ENCODE measurements at regions not wholly inside any gene's neighbourhood (a gene's known extent, or its start where the extent isn't known, plus 50 kb on each side); places are given as distances from the start of the nearest gene placed in this dataset.

GRCh38 chr4:25474690-25475089 is 97.6 kb downstream of the ANAPC4 start:
- Histone ChIP-seq H3K9me2 (replicated peaks; ENCODE audit: insufficient read depth, low read length) (no peaks in the 10 kb centered on the region), H3F3A (ENCODE audit: insufficient read depth) (no peaks in the 10 kb centered on the region), H4K20me1 (ENCODE audit: low read depth, low read length) (no peaks in the 10 kb centered on the region), H3K36me3 (ENCODE audit: low read length) (no peaks in the 10 kb centered on the region), H3K27ac (ENCODE audit: low read depth, low read length) (no peak overlapping the region), H3K27me3 (ENCODE audit: low read length) (no peaks in the 10 kb centered on the region), H2AFZ (ENCODE audit: low read depth, low read length, severe bottlenecking) (no peak overlapping the region), H3K79me2 (ENCODE audit: insufficient read depth, low read length) (no peaks in the 10 kb centered on the region), H3K9me3 (ENCODE audit: insufficient read depth, low read length) (no peaks in the 10 kb centered on the region), H3K4me2 (ENCODE audit: low read depth, low read length, poor library complexity, severe bottlenecking) (no peak overlapping the region), H3K9ac (ENCODE audit: low read length) (no peak overlapping the region), H3K4me3 (ENCODE audit: insufficient read depth, low read length, poor library complexity, severe bottlenecking) (no peak overlapping the region)
- no peak for TF ChIP-seq EZH2phosphoT487 (conservative IDR thresholded peaks at IDR 0.05; ENCODE audit: low read length)
- no peak for TF ChIP-seq CTCF (IDR thresholded peaks at IDR 0.05; ENCODE audit: insufficient read depth, low read length, poor library complexity, severe bottlenecking)

- Histone ChIP-seq H3K9ac (ENCODE audit: low read length) (no peak overlapping the region), H3K27me3 (ENCODE audit: low read length) (no peaks in the 10 kb centered on the region), H3K27ac (ENCODE audit: low read depth, low read length) (no peak overlapping the region), H4K20me1 (ENCODE audit: low read depth, low read length) (no peaks in the 10 kb centered on the region), H3K4me2 (ENCODE audit: low read depth, low read length, poor library complexity, severe bottlenecking) (no peak overlapping the region), H3F3A (ENCODE audit: insufficient read depth) (no peaks in the 10 kb centered on the region), H3K79me2 (ENCODE audit: insufficient read depth, low read length) (no peaks in the 10 kb centered on the region), H3K9me2 (replicated peaks; ENCODE audit: insufficient read depth, low read length) (no peaks in the 10 kb centered on the region), H3K9me3 (ENCODE audit: insufficient read depth, low read length) (no peaks in the 10 kb centered on the region), H3K36me3 (ENCODE audit: low read length) (no peaks in the 10 kb centered on the region), H2AFZ (ENCODE audit: low read depth, low read length, severe bottlenecking) (no peak overlapping the region), H3K4me3 (ENCODE audit: insufficient read depth, low read length, poor library complexity, severe bottlenecking) (no peak overlapping the region)
- TF ChIP-seq EZH2phosphoT487 (conservative IDR thresholded peaks at IDR 0.05; ENCODE audit: low read length) = no peak
- no peak for TF ChIP-seq CTCF (IDR thresholded peaks at IDR 0.05; ENCODE audit: insufficient read depth, low read length, poor library complexity, severe bottlenecking)
Measured at GRCh38 chr4:25477221-25477620, 100.2 kb downstream of the ANAPC4 start.

- H3K9me2 ChIP-seq (replicated peaks; ENCODE audit: insufficient read depth, low read length) = no peaks in the 10 kb centered on the region
- no peak overlapping the region for H3K9ac ChIP-seq (ENCODE audit: low read length)
- H3K4me3 ChIP-seq (ENCODE audit: insufficient read depth, low read length, poor library complexity, severe bottlenecking) = no peak overlapping the region
- H3K79me2 ChIP-seq (ENCODE audit: insufficient read depth, low read length) = no peaks in the 10 kb centered on the region
- no peak overlapping the region for H3K4me2 ChIP-seq (ENCODE audit: low read depth, low read length, poor library complexity, severe bottlenecking)
- H3F3A ChIP-seq (ENCODE audit: insufficient read depth) = no peaks in the 10 kb centered on the region
- H3K27ac ChIP-seq (ENCODE audit: low read depth, low read length) = no peak overlapping the region
- no peaks in the 10 kb centered on the region for H3K27me3 ChIP-seq (ENCODE audit: low read length)
- H3K9me3 ChIP-seq (ENCODE audit: insufficient read depth, low read length) = no peaks in the 10 kb centered on the region
- H2AFZ ChIP-seq (ENCODE audit: low read depth, low read length, severe bottlenecking) = no peak overlapping the region
- no peak for TF ChIP-seq CTCF (IDR thresholded peaks at IDR 0.05; ENCODE audit: insufficient read depth, low read length, poor library complexity, severe bottlenecking)
- TF ChIP-seq EZH2phosphoT487 (conservative IDR thresholded peaks at IDR 0.05; ENCODE audit: low read length) = no peak
- H3K36me3 ChIP-seq (ENCODE audit: low read length) = no peaks in the 10 kb centered on the region
- no peaks in the 10 kb centered on the region for H4K20me1 ChIP-seq (ENCODE audit: low read depth, low read length)
Measured at GRCh38 chr4:25481648-25482047, 104.6 kb downstream of the ANAPC4 start.
